ENCODE measurements at regions not wholly inside any gene's neighbourhood (a gene's known extent, or its start where the extent isn't known, plus 50 kb on each side); places are given as distances from the start of the nearest gene placed in this dataset.

- in situ Hi-C loops (cut with MboI) (no loop called here), intact Hi-C loops (cut with micrococcal nuclease) (no loop called here)
- DNase-seq (ENCODE audit: extremely low read depth in 1 of 4, low spot score in 3 of 4): no peak
- Histone ChIP-seq H3K9ac (ENCODE audit: insufficient read depth in 1 of 2, low read depth in 2 of 2, low read length in 2 of 2) (no peak overlapping the region), H3K9me1 (ENCODE audit: control insufficient read depth, insufficient read depth, low read length) (no peaks in the 10 kb centered on the region), H3K4me2 (ENCODE audit: insufficient read depth, low read length) (no peak overlapping the region), H3K79me2 (ENCODE audit: control insufficient read depth, insufficient read depth, low read length) (no peaks in the 10 kb centered on the region), H3K27ac (ENCODE audit: extremely low read depth, low read depth, low read length) (no peak overlapping the region), H3K9me3 (replicated peaks; ENCODE audit: control insufficient read depth, insufficient read depth, low read depth, low read length) (no peaks in the 10 kb centered on the region), H3K4me3 (no peak overlapping the region), H3K4me1 (replicated peaks in 1 of 2; ENCODE audit: control insufficient read depth in 2 of 2, insufficient read depth in 2 of 2, low read length in 2 of 2) (no peaks in the 10 kb centered on the region), H3K36me3 (ENCODE audit: control insufficient read depth, insufficient read depth, low read length) (no peaks in the 10 kb centered on the region), H4K20me1 (replicated peaks; ENCODE audit: control insufficient read depth, insufficient read depth, low read length) (no peaks in the 10 kb centered on the region), H3K27me3 (ENCODE audit: control insufficient read depth in 2 of 2, insufficient read depth in 2 of 2, low read length in 2 of 2) (no peaks in the 10 kb centered on the region), H2AFZ (ENCODE audit: low read depth, low read length) (no peak overlapping the region)
- FAIRE-seq: no peak
- 8% methylated on average over 1 of the region's 1 CpG for WGBS (ENCODE audit: insufficient coverage, low coverage, missing lambda C conversion rate)
- ChIA-PET POLR2A (no interaction called here), CTCF (ENCODE audit: low intra/inter-chr PET ratio) (no interaction called here)
- ATAC-seq: no peak
- TF ChIP-seq STAT5B (CRISPR knock-in tag; IDR thresholded peaks at IDR 0.05): no peak
- no peak for TF ChIP-seq MCM2 (IDR thresholded peaks at IDR 0.05; ENCODE audit: low read depth)
- no peak for TF ChIP-seq ZNF277 (CRISPR knock-in tag; IDR thresholded peaks at IDR 0.05; ENCODE audit: borderline replicate concordance)
- no peak for TF ChIP-seq ARID2 (IDR thresholded peaks at IDR 0.05)
- TF ChIP-seq ZNF785 (CRISPR knock-in tag; IDR thresholded peaks at IDR 0.05): no peak
- no peak for TF ChIP-seq SRSF7 (optimal IDR thresholded peaks at IDR 0.05; ENCODE audit: low read depth, low read length)
- TF ChIP-seq ZNF589 (CRISPR knock-in tag; IDR thresholded peaks at IDR 0.05; ENCODE audit: low read depth): no peak
- TF ChIP-seq RNF219 (CRISPR knock-in tag; IDR thresholded peaks at IDR 0.05): no peak
- TF ChIP-seq ZBTB8A (IDR thresholded peaks at IDR 0.05; ENCODE audit: partially characterized antibody): no peak
- TF ChIP-seq ZNF551 (CRISPR knock-in tag; IDR thresholded peaks at IDR 0.05): no peak
- no peak for TF ChIP-seq XRCC3 (IDR thresholded peaks at IDR 0.05)
- TF ChIP-seq TFE3 (CRISPR knock-in tag; IDR thresholded peaks at IDR 0.05): no peak
- TF ChIP-seq HNRNPK (IDR thresholded peaks at IDR 0.05; ENCODE audit: low read depth, low read length, poor library complexity, severe bottlenecking): no peak
- TF ChIP-seq POLR2G (IDR thresholded peaks at IDR 0.05; ENCODE audit: low read depth, low read length): no peak
- TF ChIP-seq CBX1 (IDR thresholded peaks at IDR 0.05; ENCODE audit: low read depth): no peak
- BruUV-seq (replicated peaks): no TSS peak
Measured at GRCh38 chr2:198817536-198817935, 640.2 kb downstream of the SATB2 start.
